ENCODE measurements at regions not wholly inside any gene's neighbourhood (a gene's known extent, or its start where the extent isn't known, plus 50 kb on each side); places are given as distances from the start of the nearest gene placed in this dataset.

DNA sequence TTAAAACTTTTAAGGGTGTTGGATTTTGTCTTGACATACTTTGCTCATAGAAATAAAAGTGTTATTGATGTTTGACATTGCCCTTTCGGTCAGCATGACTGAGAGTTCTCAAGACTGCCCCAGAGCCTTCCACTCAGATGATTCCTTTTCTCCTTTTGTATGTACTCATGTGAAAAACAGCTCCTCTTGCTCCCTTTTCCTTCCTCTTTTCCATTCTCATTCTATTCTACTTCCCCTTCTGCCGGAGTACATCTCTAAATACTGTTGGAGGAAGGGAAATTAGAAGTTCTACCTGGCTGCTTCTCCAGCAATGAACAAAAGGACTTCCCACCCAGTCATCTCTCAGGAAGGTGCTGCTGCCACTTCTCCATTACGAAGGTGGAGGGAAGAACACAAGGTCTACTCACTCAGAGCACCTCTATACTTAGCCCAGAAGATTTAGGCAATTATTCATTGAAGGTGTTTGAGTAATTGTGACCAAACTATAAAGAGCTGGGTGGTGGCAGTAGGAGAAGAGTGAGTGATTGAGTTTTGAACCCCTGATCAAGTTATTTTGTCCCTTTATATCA, 163.8 kb upstream of the MBNL1 start:
- no peak for TF ChIP-seq POLR2AphosphoS5 (IDR thresholded peaks at IDR 0.05; ENCODE audit: low read depth, low read length)
- TF ChIP-seq POLR2A (IDR thresholded peaks at IDR 0.05; ENCODE audit: low read depth, low read length) = no peak
- TF ChIP-seq SPI1 (IDR thresholded peaks at IDR 0.05; ENCODE audit: low read depth, low read length) = no peak
- TF ChIP-seq TAF1 (IDR thresholded peaks at IDR 0.05; ENCODE audit: low read depth, low read length) = no peak

All from GM12891 (cell line).